Kidney (tissue), 13 donors: ENCODE measurements at regions not wholly inside any gene's neighbourhood (a gene's known extent, or its start where the extent isn't known, plus 50 kb on each side); places are given as distances from the start of the nearest gene placed in this dataset.

ENCODE experiments used
- DNase-seq, 5 donors: peaks; one replicate each; pipeline ENCODE4 v3.0.0-alpha.2; 2013 to 2020
- FAIRE-seq: peaks from 2 replicates; lab custom pipeline; 2012; peaks lifted over from hg19 to GRCh38; lab: Jason Lieb, UNC
- H3K27ac ChIP-seq, 2 donors: one replicate each; pipeline ENCODE4 v1.7.0; 2013; ENCODE audit warnings: low read depth in 2 of 2, low read length in 2 of 2, inconsistent platforms in 1 of 2
- H3K27me3 ChIP-seq: one replicate; pipeline ENCODE4 v1.7.1; 2013; ENCODE audit warnings: low read length, inconsistent platforms; ENCODE audit not compliant: control insufficient read depth, insufficient read depth
- H3K36me3 ChIP-seq, 3 donors: one replicate each; pipeline versions ENCODE4 v1.7.0 to v1.7.1; 2013; ENCODE audit warnings: low read length in 3 of 3, control low read depth in 1 of 3, inconsistent platforms in 1 of 3; ENCODE audit not compliant: insufficient read depth in 3 of 3, control insufficient read depth in 2 of 3
- H3K4me1 ChIP-seq, 3 donors: one replicate each; pipeline versions ENCODE4 v1.7.0 to v1.7.1; 2013; ENCODE audit warnings: low read length in 3 of 3, inconsistent platforms in 1 of 3, low read depth in 1 of 3; ENCODE audit not compliant: control insufficient read depth in 2 of 3, insufficient read depth in 2 of 3
- H3K4me3 ChIP-seq, 3 donors: one replicate each; pipeline versions ENCODE4 v1.7.0 to v1.8.1; 2013; ENCODE audit warnings: low read length in 3 of 3, control low read depth in 1 of 3, inconsistent platforms in 1 of 3
- H3K9ac ChIP-seq, 3 donors: one replicate each; pipeline versions ENCODE4 v1.7.0 to v1.7.1; 2013; ENCODE audit warnings: low read length in 3 of 3, control low read depth in 1 of 3, inconsistent platforms in 1 of 3
- H3K9me3 ChIP-seq, 3 donors: one replicate each; pipeline versions ENCODE4 v1.7.0 to v1.7.1; 2013; ENCODE audit warnings: low read length in 3 of 3, control low read depth in 1 of 3, inconsistent platforms in 1 of 3; ENCODE audit not compliant: control insufficient read depth in 2 of 3, insufficient read depth in 1 of 3
- intact Hi-C: fragments of 100-400 bp; cut with DNase I; formaldehyde crosslinking; loops from one replicate; pipeline ENCODE4 v1.11.1; 2022
- TF ChIP-seq, protein P1 (sequence below): IDR thresholded peaks from 3 replicates; pipeline ENCODE4 v1.5.1; 2012; ENCODE audit warnings: mild to moderate bottlenecking, moderate library complexity, borderline replicate concordance; ENCODE audit not compliant: insufficient read depth; ENCODE audit errors: extremely low read depth
- donor health status: control.
- donor health status: control.
- donor health status: control.
- donor health status: control.
- donor health status: control.
- donor health status: DM: yes; HTN: yes; CAD: no.
- donor health status: Normal renal cell carcinoma (clear cell type).

- FAIRE-seq (no peak), DNase-seq (peak in 2 of 5 donors; percentile 10 to 63)
- Histone ChIP-seq H3K9ac (no peak overlapping the region), H3K27ac (no peak overlapping the region), H3K4me3 (no peak overlapping the region), H3K9me3 (no peaks in the 10 kb centered on the region), H3K36me3 (no peaks in the 10 kb centered on the region), H3K27me3 (no peaks in the 10 kb centered on the region), H3K4me1 (no peaks in the 10 kb centered on the region)
- intact Hi-C loops, result no loop called here
- TF ChIP-seq, protein P1, sequence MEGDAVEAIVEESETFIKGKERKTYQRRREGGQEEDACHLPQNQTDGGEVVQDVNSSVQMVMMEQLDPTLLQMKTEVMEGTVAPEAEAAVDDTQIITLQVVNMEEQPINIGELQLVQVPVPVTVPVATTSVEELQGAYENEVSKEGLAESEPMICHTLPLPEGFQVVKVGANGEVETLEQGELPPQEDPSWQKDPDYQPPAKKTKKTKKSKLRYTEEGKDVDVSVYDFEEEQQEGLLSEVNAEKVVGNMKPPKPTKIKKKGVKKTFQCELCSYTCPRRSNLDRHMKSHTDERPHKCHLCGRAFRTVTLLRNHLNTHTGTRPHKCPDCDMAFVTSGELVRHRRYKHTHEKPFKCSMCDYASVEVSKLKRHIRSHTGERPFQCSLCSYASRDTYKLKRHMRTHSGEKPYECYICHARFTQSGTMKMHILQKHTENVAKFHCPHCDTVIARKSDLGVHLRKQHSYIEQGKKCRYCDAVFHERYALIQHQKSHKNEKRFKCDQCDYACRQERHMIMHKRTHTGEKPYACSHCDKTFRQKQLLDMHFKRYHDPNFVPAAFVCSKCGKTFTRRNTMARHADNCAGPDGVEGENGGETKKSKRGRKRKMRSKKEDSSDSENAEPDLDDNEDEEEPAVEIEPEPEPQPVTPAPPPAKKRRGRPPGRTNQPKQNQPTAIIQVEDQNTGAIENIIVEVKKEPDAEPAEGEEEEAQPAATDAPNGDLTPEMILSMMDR, result no peak
These were observed 75.7 kb upstream of the SLC4A7 start for GRCh38 chr3:27559835-27560234.

GRCh38 chr3:27559381-27559780 lies 75.2 kb upstream of the SLC4A7 start:
- no peaks in the 10 kb centered on the region for H3K36me3 ChIP-seq
- FAIRE-seq (no peak), DNase-seq (no peak)
- TF ChIP-seq, protein P1, result no peak
- H3K27ac ChIP-seq, result no peak overlapping the region
- H3K9me3 ChIP-seq, result no peaks in the 10 kb centered on the region
- H3K9ac ChIP-seq, result no peak overlapping the region
- no peaks in the 10 kb centered on the region for H3K27me3 ChIP-seq
- H3K4me1 ChIP-seq, result no peaks in the 10 kb centered on the region
- intact Hi-C loops, result no loop called here
- no peak overlapping the region for H3K4me3 ChIP-seq

DNA sequence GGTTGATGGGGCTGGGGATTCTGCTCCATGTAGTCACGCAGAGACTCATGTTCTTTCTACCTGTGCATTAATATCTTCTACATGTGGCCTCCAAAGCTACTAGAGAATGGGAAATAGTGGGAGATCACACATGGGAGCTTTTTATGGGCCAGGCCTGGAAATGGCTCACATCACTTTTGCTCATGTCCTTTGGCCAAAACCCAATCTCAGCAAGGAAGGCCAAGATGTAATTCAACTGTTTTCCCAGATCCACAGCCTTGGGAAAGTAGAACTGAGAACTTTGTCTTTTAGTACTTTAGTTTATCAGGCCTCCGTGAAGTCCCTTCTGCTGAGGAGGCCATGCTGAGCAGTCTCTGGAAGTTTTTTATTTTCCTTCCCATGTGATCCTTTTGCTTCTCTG lies 73.2 kb upstream of the SLC4A7 start:
- FAIRE-seq (no peak), DNase-seq (no peak)
- H3K9ac ChIP-seq, result no peak overlapping the region
- no peaks in the 10 kb centered on the region for H3K36me3 ChIP-seq
- H3K4me3 ChIP-seq, result no peak overlapping the region
- H3K27me3 ChIP-seq, result no peaks in the 10 kb centered on the region
- TF ChIP-seq, protein P1, result no peak
- intact Hi-C loops, result no loop called here
- H3K9me3 ChIP-seq, result no peaks in the 10 kb centered on the region
- H3K4me1 ChIP-seq, result no peaks in the 10 kb centered on the region
- no peak overlapping the region for H3K27ac ChIP-seq

- DNase-seq, result no peak
- Histone ChIP-seq H3K9ac (no peak overlapping the region), H3K36me3 (no peaks in the 10 kb centered on the region), H3K9me3 (no peaks in the 10 kb centered on the region), H3K27me3 (no peaks in the 10 kb centered on the region), H3K4me3 (no peak overlapping the region), H3K4me1 (no peaks in the 10 kb centered on the region), H3K27ac (no peak overlapping the region)
- TF ChIP-seq, protein P1, result no peak
- intact Hi-C loops, result no loop called here
- no peak for FAIRE-seq
These were observed 72.7 kb upstream of the SLC4A7 start for GRCh38 chr3:27556887-27557286.
